Activated T-cell treated with anti-CD3 and anti-CD28 coated beads, Interleukin-2, amount 50 U/mL, for 1 hour (primary cell): ENCODE measurements at regions not wholly inside any gene's neighbourhood (a gene's known extent, or its start where the extent isn't known, plus 50 kb on each side); places are given as distances from the start of the nearest gene placed in this dataset.
"Not testable (repeated sequence)": the region's sequence is repeated elsewhere in the genome, so short reads cannot be mapped to it uniquely, and the experiment has no call there.

Experiments used
- DNase-seq: peaks from one replicate; pipeline ENCODE4 v3.0.0-alpha.2; 2020

DNA sequence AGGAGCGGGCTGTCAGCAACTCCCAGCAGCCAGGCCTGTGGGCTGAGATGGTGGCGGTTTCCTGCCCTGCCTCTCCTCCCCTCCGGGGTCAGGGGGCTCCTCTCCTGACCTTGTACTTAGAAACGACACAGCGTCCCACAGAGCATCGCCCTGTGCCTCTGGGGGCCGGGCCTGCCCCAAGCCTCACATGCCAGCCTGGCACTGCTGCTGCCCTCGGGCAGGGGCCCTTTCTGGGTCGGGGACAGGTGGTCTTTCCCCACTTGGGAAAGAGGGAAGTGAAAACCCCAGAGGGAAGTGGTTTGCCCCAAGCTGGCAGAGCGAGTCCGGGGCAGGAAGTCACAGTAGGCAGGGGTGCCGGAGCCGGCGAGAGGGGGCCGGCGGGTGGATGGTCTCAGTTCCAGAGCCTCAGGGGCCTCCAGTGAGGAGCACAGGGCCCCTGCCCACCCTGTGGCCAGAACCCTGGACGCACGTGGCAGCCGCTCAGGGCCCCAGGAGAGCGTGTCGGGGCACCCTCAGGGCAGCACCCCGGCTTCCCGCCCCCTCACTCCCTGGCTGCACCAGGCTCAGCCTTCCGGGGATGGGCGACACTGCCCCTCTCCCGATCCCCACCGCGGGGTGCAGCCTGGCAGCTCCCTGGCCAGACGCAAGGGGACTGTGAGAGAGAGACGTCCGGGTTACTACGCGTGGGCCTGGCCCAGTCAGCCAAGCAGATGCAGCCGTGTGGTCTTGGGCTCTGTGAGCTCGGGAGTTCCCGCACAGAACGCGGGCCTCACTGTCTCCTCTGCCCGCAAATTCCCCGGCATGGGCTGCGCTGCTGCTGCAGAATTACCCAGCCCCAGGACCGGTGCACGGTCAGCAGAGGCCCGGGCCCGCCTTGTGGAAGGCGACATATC is 4382.9 kb upstream of the TPTE start:
- not testable (repeated sequence) for DNase-seq

DNA sequence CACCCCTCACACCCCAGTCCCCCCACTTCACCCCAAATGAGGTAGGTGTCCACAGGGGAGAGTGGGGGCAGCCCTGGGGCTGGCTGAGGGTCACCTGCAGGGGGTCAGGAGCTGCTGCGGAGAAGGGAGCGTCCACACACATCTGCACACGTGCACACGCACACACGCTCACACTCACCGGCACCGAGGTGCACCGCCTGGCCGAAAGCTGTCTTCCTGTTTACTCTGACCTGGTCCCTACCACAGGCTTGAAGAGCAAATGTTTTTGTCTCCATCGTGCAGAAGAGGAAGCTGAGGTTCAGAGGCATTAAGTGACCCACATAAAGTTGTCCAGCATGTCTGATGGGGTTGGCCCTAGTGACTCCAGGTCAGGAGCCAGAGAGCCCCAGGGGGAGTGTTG is 4382.1 kb upstream of the TPTE start:
- DNase-seq, result not testable (repeated sequence)

DNA sequence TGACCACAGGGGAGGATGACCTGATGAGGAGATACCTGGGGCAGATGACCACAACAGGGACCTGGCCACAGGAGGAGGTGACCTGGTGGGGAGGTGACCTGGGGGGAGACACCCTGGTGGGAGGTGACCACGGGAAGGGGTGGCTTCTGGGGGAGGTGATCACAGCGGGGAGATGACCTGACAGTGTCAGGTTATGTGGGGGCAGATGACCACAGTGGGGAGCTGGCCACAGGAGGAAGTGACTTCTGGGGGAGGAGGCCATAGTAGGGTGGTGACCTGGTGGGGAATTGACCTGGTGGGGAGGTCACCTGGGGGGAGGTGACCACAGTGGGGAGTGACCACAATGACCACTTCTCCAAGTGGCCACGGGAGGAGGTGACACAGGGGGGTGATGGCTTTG is 4381.5 kb upstream of the TPTE start:
- DNase-seq, result not testable (repeated sequence)

DNA sequence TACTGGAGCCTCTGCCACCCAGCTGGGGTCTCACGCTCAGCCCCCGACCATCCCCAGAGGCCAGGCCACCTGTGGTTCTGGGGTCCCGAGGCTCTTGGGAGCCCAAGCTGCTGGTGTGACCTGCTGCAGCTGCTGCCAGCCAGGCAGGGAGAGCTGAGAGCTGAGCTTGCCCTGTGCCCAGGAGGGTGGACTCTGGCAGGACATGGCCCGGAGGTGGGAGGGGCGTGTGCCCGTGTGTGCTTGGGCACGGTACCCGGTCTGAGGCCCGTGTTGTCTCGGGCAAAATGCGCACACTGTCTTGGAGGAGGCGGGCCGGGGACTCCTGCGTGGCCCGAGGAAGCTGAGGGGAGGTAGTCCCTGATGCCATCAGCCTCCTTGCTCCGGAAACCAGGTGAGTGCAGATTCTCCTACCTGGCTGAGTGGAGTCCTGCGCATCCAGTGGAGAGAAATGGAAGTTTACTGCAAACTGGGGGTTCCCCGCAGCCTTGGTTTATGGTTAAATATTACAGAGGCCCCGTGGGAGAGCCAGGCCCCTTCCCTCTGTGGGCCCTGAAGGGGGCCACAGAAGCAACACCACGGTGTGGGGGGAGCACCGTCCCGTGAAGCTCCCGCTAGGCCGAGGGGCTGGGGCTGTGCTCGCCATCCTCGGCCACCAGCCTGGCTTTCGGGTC is 4380.8 kb upstream of the TPTE start:
- not testable (repeated sequence) for DNase-seq

DNA sequence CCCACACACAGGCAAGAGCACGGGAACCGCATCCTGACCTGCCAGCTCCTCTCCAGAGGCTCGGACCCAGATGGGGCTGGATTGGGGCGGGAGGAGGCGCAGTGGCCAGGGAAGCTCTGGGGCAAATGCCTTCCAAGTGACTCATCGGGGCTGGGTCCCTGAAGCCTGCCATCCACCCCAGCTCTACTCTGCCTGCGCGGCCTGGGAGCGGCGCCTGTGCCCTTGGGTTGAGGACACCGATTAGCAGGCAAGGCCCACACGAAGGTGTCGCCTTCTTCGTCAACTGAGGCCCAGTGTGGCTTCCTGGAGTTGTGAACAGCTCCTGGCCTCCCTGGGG is 4380.3 kb upstream of the TPTE start:
- DNase-seq, result not testable (repeated sequence)

- DNase-seq, result not testable (repeated sequence)
Observed at GRCh38 chr21:6153154-6153553, 4368.2 kb upstream of the TPTE start.

DNA sequence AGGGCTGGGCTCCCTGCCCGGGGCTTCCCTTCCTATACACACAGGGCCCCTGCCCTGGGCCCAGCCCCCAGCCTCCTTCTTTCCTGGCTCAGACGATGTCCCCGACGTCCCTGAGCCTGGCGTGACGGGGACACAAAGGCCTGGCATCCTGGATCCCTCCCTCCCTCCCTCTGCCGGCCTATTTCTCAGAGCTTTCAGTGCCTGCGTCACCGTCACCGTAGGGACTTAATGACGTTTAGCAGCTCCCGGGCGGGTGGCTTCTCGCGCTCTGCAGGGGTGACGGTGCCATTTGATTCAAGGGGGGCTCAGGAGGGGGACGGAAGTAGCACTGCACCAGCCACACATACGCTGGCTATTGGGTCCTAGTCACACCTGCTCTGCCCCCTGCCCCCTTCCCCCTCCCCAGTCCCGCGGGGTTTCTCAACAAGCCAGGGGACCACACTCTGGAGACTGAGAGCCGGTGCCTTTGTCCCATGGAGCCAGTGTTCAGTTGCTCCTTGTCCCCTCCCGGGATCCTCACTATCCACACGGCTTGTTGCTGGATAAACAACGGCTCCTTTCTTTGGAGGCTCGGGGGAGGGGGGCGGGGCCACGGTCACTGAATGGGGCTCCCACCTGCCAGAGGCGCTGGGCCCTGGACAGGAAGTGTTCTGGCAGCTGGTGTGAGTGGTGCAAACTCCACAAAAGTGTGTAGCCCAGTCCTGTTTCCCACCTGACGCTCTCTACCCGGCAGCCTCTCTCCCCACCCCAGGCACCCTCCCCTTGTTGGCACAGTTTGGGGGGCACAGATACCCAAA is 4366.7 kb upstream of the TPTE start:
- DNase-seq, result not testable (repeated sequence)

DNA sequence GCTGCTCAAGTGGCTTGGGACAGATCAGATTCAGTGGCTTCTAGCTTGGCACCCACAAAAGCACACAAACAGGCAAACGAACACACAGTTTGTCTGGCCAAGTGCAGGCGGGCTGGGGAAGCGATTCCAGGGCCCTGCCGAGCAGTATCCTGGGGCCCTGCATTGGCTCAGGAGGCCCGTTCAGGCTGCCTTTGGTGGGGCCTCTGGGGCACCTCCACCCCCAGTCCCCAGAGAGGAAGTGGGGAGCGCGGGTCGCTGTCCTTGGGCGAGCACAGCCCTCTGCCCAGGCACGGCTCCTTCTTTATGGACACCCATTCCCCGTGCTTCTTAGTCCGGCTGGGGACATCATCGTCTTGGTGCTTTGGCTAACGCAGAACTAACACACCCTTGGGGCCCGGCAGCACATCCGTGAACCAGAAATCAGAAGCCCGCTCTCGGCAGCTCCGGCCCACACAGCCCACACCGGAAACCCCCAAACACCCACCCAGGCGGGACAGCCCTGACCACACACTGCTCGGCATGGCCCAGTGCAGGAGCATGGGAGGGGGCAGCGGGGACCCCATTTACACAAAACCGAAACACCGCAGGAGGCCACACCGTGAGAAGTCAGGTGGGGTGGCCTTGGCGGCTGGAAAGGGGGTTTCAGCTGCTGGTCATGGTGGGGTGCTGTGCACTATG is 4364.5 kb upstream of the TPTE start:
- DNase-seq, result not testable (repeated sequence)

- not testable (repeated sequence) for DNase-seq
Observed at GRCh38 chr21:6157515-6157914, 4363.9 kb upstream of the TPTE start.

GRCh38 chr21:6158171-6158570 is 4363.2 kb upstream of the TPTE start:
- DNase-seq, result not testable (repeated sequence)
